ENCODE measurements at regions not wholly inside any gene's neighbourhood (a gene's known extent, or its start where the extent isn't known, plus 50 kb on each side); places are given as distances from the start of the nearest gene placed in this dataset.

- H3K27ac ChIP-seq (ENCODE audit: insufficient read depth, low read length, poor library complexity, severe bottlenecking): no peak overlapping the region
- no peak overlapping the region for H3K4me3 Mint-ChIP-seq
- no peaks in the 10 kb centered on the region for H3K4me1 ChIP-seq (ENCODE audit: control insufficient read depth, insufficient read depth, low read length, poor library complexity, severe bottlenecking)
- H3K27me3 Mint-ChIP-seq: no peaks in the 10 kb centered on the region
- H3K9me3 Mint-ChIP-seq: peaks cover 0 to 12% (median 5%) of the 10 kb centered on the region in 7 donors
- no peaks in the 10 kb centered on the region for H3K4me1 Mint-ChIP-seq
- no peaks in the 10 kb centered on the region for H3K36me3 Mint-ChIP-seq
- no peak for ATAC-seq (ENCODE audit: low read depth in 2 of 2)
- H3K27me3 ChIP-seq (ENCODE audit: control insufficient read depth, insufficient read depth, low read length): no peaks in the 10 kb centered on the region
- no peaks in the 10 kb centered on the region for H3K9me3 ChIP-seq (ENCODE audit: control insufficient read depth in 2 of 2, low read length in 2 of 2)
- no peaks in the 10 kb centered on the region for H3K36me3 ChIP-seq (ENCODE audit: control insufficient read depth, insufficient read depth, low read length)
- no peak overlapping the region for H3K27ac Mint-ChIP-seq
- DNase-seq: no peak
- H3K4me3 ChIP-seq (ENCODE audit: low read depth, low read length): no peak overlapping the region
These were observed 701.2 kb upstream of the TBX3 start for GRCh38 chr12:115385141-115385540.

GRCh38 chr12:115384391-115384790 lies 700.4 kb upstream of the TBX3 start:
- peaks cover 0 to 12% (median 5%) of the 10 kb centered on the region in 7 donors for H3K9me3 Mint-ChIP-seq
- no peaks in the 10 kb centered on the region for H3K4me1 Mint-ChIP-seq

GRCh38 chr12:115383668-115384067 lies 699.7 kb upstream of the TBX3 start:
- no peaks in the 10 kb centered on the region for H3K4me1 Mint-ChIP-seq
- H3K36me3 Mint-ChIP-seq: no peaks in the 10 kb centered on the region
- H3K27me3 Mint-ChIP-seq: no peaks in the 10 kb centered on the region
- no peaks in the 10 kb centered on the region for H3K4me1 ChIP-seq (ENCODE audit: control insufficient read depth, insufficient read depth, low read length, poor library complexity, severe bottlenecking)
- no peak overlapping the region for H3K4me3 ChIP-seq (ENCODE audit: low read depth, low read length)
- H3K9me3 Mint-ChIP-seq: peaks cover 0 to 12% (median 4%) of the 10 kb centered on the region in 7 donors
- H3K27me3 ChIP-seq (ENCODE audit: control insufficient read depth, insufficient read depth, low read length): no peaks in the 10 kb centered on the region
- H3K27ac Mint-ChIP-seq: no peak overlapping the region
- ATAC-seq (ENCODE audit: low read depth in 2 of 2) (no peak), DNase-seq (no peak)
- H3K4me3 Mint-ChIP-seq: no peak overlapping the region
- H3K9me3 ChIP-seq (ENCODE audit: control insufficient read depth in 2 of 2, low read length in 2 of 2): no peaks in the 10 kb centered on the region
- no peak overlapping the region for H3K27ac ChIP-seq (ENCODE audit: insufficient read depth, low read length, poor library complexity, severe bottlenecking)
- H3K36me3 ChIP-seq (ENCODE audit: control insufficient read depth, insufficient read depth, low read length): no peaks in the 10 kb centered on the region

More at GRCh38 chr12:115384391-115384790, 700.4 kb upstream of the TBX3 start:
- H3K27me3 Mint-ChIP-seq: no peaks in the 10 kb centered on the region
- no peaks in the 10 kb centered on the region for H3K4me1 ChIP-seq (ENCODE audit: control insufficient read depth, insufficient read depth, low read length, poor library complexity, severe bottlenecking)
- H3K4me3 ChIP-seq (ENCODE audit: low read depth, low read length): no peak overlapping the region
- no peaks in the 10 kb centered on the region for H3K9me3 ChIP-seq (ENCODE audit: control insufficient read depth in 2 of 2, low read length in 2 of 2)
- no peaks in the 10 kb centered on the region for H3K36me3 ChIP-seq (ENCODE audit: control insufficient read depth, insufficient read depth, low read length)
- no peak for ATAC-seq (ENCODE audit: low read depth in 2 of 2)
- H3K27ac ChIP-seq (ENCODE audit: insufficient read depth, low read length, poor library complexity, severe bottlenecking): no peak overlapping the region
- no peaks in the 10 kb centered on the region for H3K27me3 ChIP-seq (ENCODE audit: control insufficient read depth, insufficient read depth, low read length)
- DNase-seq: no peak
- H3K27ac Mint-ChIP-seq: no peak overlapping the region
- H3K36me3 Mint-ChIP-seq: no peaks in the 10 kb centered on the region
- no peak overlapping the region for H3K4me3 Mint-ChIP-seq

- Histone ChIP-seq H3K27ac (ENCODE audit: insufficient read depth, low read length, poor library complexity, severe bottlenecking) (no peak overlapping the region), H3K9me3 (ENCODE audit: control insufficient read depth in 2 of 2, low read length in 2 of 2) (no peaks in the 10 kb centered on the region), H3K4me1 (ENCODE audit: control insufficient read depth, insufficient read depth, low read length, poor library complexity, severe bottlenecking) (no peaks in the 10 kb centered on the region), H3K4me3 (ENCODE audit: low read depth, low read length) (no peak overlapping the region), H3K36me3 (ENCODE audit: control insufficient read depth, insufficient read depth, low read length) (no peaks in the 10 kb centered on the region), H3K27me3 (ENCODE audit: control insufficient read depth, insufficient read depth, low read length) (no peaks in the 10 kb centered on the region)
- Mint-ChIP-seq H3K9me3 (peaks cover 0 to 12% (median 5%) of the 10 kb centered on the region in 7 donors), H3K4me3 (no peak overlapping the region), H3K27ac (no peak overlapping the region), H3K4me1 (no peaks in the 10 kb centered on the region), H3K36me3 (no peaks in the 10 kb centered on the region), H3K27me3 (no peaks in the 10 kb centered on the region)
- ATAC-seq (ENCODE audit: low read depth in 2 of 2) (no peak), DNase-seq (no peak)
These were observed 698.7 kb upstream of the TBX3 start for GRCh38 chr12:115382681-115383080.

- Histone ChIP-seq H3K9me3 (ENCODE audit: control insufficient read depth in 2 of 2, low read length in 2 of 2) (no peaks in the 10 kb centered on the region), H3K4me1 (ENCODE audit: control insufficient read depth, insufficient read depth, low read length, poor library complexity, severe bottlenecking) (no peaks in the 10 kb centered on the region), H3K27me3 (ENCODE audit: control insufficient read depth, insufficient read depth, low read length) (no peaks in the 10 kb centered on the region), H3K27ac (ENCODE audit: insufficient read depth, low read length, poor library complexity, severe bottlenecking) (no peak overlapping the region), H3K4me3 (ENCODE audit: low read depth, low read length) (no peak overlapping the region), H3K36me3 (ENCODE audit: control insufficient read depth, insufficient read depth, low read length) (no peaks in the 10 kb centered on the region)
- ATAC-seq (ENCODE audit: low read depth in 2 of 2) (no peak), DNase-seq (no peak)
- Mint-ChIP-seq H3K27ac (no peak overlapping the region), H3K4me3 (no peak overlapping the region), H3K27me3 (no peaks in the 10 kb centered on the region), H3K9me3 (peaks cover 1 to 11% (median 5%) of the 10 kb centered on the region in 7 donors), H3K36me3 (no peaks in the 10 kb centered on the region), H3K4me1 (no peaks in the 10 kb centered on the region)
These were observed 696.7 kb upstream of the TBX3 start for GRCh38 chr12:115380546-115381120.

GRCh38 chr12:115378291-115378690 lies 694.3 kb upstream of the TBX3 start:
- no peak overlapping the region for H3K4me3 Mint-ChIP-seq
- H3K36me3 Mint-ChIP-seq: no peaks in the 10 kb centered on the region
- no peak for ATAC-seq (ENCODE audit: low read depth in 2 of 2)
- Histone ChIP-seq H3K27ac (ENCODE audit: insufficient read depth, low read length, poor library complexity, severe bottlenecking) (no peak overlapping the region), H3K9me3 (ENCODE audit: control insufficient read depth in 2 of 2, low read length in 2 of 2) (no peaks in the 10 kb centered on the region), H3K27me3 (ENCODE audit: control insufficient read depth, insufficient read depth, low read length) (no peaks in the 10 kb centered on the region), H3K36me3 (ENCODE audit: control insufficient read depth, insufficient read depth, low read length) (no peaks in the 10 kb centered on the region), H3K4me3 (ENCODE audit: low read depth, low read length) (no peak overlapping the region), H3K4me1 (ENCODE audit: control insufficient read depth, insufficient read depth, low read length, poor library complexity, severe bottlenecking) (no peaks in the 10 kb centered on the region)
- H3K4me1 Mint-ChIP-seq: no peaks in the 10 kb centered on the region
- no peak for DNase-seq
- no peaks in the 10 kb centered on the region for H3K27me3 Mint-ChIP-seq
- H3K27ac Mint-ChIP-seq: no peak overlapping the region
- H3K9me3 Mint-ChIP-seq: peaks cover 4 to 19% (median 11%) of the 10 kb centered on the region in 7 donors

- Mint-ChIP-seq H3K9me3 (peaks cover 4 to 20% (median 10%) of the 10 kb centered on the region in 7 donors), H3K4me3 (no peak overlapping the region), H3K27me3 (no peaks in the 10 kb centered on the region), H3K27ac (no peak overlapping the region), H3K36me3 (no peaks in the 10 kb centered on the region), H3K4me1 (no peaks in the 10 kb centered on the region)
- no peaks in the 10 kb centered on the region for H3K36me3 ChIP-seq (ENCODE audit: control insufficient read depth, insufficient read depth, low read length)
- no peak for DNase-seq
- H3K4me1 ChIP-seq (ENCODE audit: control insufficient read depth, insufficient read depth, low read length, poor library complexity, severe bottlenecking): no peaks in the 10 kb centered on the region
- no peaks in the 10 kb centered on the region for H3K27me3 ChIP-seq (ENCODE audit: control insufficient read depth, insufficient read depth, low read length)
- ATAC-seq (ENCODE audit: low read depth in 2 of 2): no peak
- no peaks in the 10 kb centered on the region for H3K9me3 ChIP-seq (ENCODE audit: control insufficient read depth in 2 of 2, low read length in 2 of 2)
- no peak overlapping the region for H3K27ac ChIP-seq (ENCODE audit: insufficient read depth, low read length, poor library complexity, severe bottlenecking)
- H3K4me3 ChIP-seq (ENCODE audit: low read depth, low read length): no peak overlapping the region
These were observed 693.8 kb upstream of the TBX3 start for GRCh38 chr12:115377779-115378178.

- no peaks in the 10 kb centered on the region for H3K36me3 ChIP-seq (ENCODE audit: control insufficient read depth, insufficient read depth, low read length)
- H3K4me1 ChIP-seq (ENCODE audit: control insufficient read depth, insufficient read depth, low read length, poor library complexity, severe bottlenecking): no peaks in the 10 kb centered on the region
- H3K9me3 ChIP-seq (ENCODE audit: control insufficient read depth in 2 of 2, low read length in 2 of 2): no peaks in the 10 kb centered on the region
- no peak overlapping the region for H3K27ac Mint-ChIP-seq
- no peak overlapping the region for H3K4me3 ChIP-seq (ENCODE audit: low read depth, low read length)
- no peak overlapping the region for H3K4me3 Mint-ChIP-seq
- H3K36me3 Mint-ChIP-seq: no peaks in the 10 kb centered on the region
- ATAC-seq (ENCODE audit: low read depth in 2 of 2) (no peak), DNase-seq (no peak)
- H3K27me3 Mint-ChIP-seq: no peaks in the 10 kb centered on the region
- H3K9me3 Mint-ChIP-seq: peaks cover 4 to 25% (median 13%) of the 10 kb centered on the region in 7 donors
- no peaks in the 10 kb centered on the region for H3K4me1 Mint-ChIP-seq
- H3K27me3 ChIP-seq (ENCODE audit: control insufficient read depth, insufficient read depth, low read length): no peaks in the 10 kb centered on the region
- no peak overlapping the region for H3K27ac ChIP-seq (ENCODE audit: insufficient read depth, low read length, poor library complexity, severe bottlenecking)
These were observed 693.3 kb upstream of the TBX3 start for GRCh38 chr12:115377230-115377629.
